NCI-H2227 (cell line): ENCODE measurements at regions not wholly inside any gene's neighbourhood (a gene's known extent, or its start where the extent isn't known, plus 50 kb on each side); places are given as distances from the start of the nearest gene placed in this dataset.

Experiments used
- DNase-seq: peaks from one replicate; lab custom pipeline; 2025; ENCODE audit not compliant: unreplicated experiment; lab: John Stamatoyannopoulos, UW

DNA sequence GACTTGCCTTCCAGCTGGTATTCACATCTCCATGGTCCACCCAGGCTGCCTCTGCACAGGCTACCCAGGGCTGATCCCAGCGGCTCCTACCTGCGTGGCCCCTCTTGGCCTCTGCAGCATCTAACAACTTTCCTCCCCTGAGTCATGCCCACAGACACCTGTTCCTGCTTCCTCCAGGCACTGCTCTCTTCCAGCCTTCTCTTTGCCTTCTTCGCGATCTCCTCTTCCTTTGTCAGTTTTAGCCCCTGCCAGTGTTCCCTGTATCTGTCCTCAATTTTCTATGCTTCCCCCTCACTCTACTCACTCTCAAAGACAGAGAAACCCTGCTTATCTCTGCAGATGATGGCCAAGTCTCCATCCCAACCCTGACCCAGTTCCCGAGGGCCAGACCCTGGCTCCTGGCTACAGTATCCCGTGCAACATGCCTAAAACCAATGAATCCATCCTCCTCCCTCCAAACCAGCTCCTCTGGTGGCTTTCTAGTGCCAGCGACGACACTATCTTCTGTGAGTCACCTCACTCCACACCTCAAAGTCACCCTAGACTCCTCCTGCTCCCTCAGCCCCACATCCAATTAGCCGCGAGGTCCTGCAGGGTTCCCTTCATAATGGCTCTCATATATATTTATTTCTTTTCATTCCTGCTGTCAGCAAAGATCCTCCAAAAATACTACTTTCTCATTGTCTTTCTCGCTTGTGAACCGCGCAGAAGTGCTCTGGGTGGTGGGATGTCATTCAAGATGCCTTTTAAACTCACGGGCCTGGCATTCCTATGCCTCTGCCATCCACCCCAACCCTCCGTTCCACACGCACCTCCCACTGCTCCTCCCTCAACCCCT lies 259.2 kb downstream of the TOMM20 start:
- peak; percentile 65 for DNase-seq

DNA sequence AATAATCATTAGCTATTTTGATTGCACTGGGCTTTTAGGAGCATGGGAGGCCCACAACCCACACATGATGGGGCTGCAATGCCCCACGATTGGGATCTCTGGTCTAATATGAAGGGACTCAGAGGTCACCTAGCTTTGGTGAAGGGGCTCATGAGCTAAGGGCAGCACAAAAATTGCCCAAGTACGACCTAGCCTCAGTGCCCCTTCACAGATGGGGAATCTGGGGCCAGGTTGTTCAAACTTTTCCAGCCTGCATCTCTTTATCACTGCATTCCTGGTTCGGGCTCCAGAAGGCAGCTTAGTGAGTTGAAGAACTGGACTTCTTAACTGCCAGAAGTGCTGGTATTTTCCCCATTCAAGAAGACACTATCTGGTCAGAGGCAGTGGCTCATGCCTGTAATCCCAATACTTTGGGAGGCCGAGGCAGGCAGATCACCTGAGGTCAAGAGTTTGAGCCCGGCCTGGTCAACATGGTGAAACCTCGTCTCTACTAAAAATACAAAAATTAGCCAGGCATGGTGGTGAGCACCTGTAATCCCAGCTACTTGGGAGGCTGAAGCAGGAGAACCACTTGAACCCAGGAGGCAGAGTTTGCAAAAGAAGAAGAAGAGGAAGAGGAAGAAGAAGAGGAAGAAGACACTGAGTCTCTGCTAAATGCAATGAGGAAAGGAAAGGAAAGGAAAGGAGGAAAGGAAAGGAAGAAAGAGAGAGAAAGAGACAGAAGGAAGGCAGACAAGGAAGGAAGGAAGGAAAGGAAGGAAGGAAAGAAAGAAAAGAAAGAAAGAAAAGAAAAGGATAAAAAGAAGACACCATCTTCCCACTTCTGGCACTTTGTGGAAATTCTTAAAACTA lies 258.5 kb upstream of the IRF2BP2 start:
- no peak for DNase-seq

DNA sequence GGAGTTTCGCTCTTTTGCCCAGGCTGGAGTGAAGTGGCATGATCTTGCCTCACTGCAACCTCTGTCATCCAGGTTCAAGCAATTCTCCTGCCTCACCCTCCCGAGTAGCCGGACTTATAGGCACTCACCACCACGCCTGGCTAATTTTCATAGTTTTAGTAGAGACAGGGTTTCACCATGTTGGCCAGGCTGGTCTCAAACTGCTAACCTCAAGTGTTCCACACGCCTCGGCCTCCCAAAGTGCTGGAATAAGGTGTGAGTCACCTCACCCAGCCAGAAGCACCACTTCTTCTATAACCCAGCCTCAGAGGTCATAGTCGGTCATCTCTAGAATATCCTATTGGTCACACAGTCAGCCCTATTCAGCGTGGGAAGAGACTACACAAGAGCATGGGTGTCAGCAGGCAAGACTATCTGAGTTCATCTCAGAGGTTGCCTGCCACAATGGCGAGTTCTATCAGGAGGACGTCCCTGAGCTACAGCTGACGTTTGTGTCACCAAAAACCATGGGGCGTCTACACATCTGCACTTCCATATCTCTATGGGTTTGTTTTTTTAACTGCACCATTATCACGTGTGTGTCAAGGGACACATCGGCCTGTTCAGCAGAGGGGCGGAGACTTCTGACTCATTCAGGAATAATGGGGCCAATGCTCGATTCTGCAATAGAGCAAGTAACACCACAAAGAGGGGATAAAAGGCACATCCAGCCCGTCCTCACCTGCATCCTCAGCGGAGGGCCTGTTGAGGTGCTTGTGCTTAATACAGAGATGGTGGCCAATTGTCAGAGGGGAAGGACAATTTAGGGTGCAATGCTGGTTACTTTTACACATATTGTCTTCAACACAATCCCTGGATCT lies 256.3 kb upstream of the IRF2BP2 start:
- no peak for DNase-seq

DNA sequence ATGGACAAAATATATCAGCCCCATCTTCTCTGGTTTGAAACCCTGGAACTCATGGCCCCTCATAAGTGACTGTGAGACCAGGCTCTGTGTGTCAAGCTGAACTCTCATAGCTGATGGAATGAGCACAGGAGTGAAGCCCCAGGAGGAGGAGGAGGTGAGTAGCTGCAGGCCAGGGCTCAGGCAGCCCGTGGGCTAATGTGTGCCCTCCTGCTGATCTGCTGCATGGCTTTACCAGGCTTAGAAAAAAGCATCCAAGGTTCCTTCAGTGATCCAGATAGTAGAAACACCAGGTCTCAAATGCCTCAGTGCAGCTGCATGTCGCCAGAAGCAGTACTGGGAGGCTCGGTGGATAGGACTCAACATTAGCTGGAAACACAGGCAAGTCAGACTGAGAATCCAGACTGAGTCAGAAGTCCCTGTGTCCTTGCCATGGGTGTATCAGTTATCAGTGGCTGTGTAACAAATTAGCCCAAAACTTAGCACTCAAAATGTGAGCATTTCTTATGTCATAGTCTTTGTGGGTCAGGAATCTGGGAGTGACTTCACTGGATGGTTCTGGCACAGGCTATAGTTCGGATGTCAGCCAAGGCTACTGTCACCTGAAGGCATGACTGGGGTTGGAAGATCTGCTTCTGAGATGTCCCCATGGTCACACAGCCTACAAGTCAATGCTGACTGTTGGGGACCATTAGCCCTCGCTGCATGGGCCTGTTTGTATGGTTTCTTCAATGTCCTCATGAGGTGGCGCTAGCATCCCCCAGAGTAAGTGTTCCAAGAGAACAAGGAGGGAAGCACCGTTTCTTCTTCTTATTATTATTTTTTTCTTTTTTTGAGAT lies 255.4 kb upstream of the IRF2BP2 start:
- no peak for DNase-seq

DNA sequence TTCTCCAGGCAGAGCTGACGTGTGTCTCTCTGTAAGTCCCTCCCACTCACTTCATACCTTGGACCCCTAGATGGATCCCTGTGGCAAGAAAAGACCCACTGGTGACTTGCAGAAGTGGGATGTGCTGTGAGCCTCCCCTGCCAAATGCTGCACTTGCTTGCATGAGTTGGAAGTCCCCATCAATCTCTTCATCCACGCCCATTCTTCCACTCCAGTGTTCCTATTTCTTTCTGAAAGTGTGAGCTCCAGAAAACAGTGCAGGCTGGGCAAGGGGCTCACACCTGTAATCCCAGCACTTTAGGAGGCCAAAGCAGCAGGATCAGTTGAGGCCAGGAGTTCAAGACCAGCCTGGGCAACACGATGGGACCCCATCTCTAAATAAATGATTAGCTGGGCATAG lies 254.1 kb upstream of the IRF2BP2 start:
- no peak for DNase-seq

DNA sequence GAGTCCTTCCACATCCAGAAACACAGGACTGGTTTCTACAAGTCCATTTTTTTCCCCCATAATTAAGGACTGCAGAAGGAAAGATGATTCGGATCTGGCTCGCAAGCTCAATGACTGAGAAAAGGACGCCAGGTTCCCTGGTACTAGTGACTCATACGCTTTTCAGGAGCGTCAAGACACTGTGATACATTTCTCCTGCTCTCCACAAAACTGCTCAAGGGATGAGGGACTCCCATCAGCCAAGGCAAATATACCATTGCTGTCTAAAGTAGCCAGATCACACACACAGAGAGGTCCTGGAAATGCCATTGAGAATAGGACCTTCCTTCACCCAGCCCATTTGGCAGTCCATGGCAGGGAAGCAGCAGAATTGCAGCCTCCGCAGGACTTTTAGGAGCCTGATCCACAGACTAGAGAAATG lies 253.6 kb upstream of the IRF2BP2 start:
- DNase-seq: no peak

DNA sequence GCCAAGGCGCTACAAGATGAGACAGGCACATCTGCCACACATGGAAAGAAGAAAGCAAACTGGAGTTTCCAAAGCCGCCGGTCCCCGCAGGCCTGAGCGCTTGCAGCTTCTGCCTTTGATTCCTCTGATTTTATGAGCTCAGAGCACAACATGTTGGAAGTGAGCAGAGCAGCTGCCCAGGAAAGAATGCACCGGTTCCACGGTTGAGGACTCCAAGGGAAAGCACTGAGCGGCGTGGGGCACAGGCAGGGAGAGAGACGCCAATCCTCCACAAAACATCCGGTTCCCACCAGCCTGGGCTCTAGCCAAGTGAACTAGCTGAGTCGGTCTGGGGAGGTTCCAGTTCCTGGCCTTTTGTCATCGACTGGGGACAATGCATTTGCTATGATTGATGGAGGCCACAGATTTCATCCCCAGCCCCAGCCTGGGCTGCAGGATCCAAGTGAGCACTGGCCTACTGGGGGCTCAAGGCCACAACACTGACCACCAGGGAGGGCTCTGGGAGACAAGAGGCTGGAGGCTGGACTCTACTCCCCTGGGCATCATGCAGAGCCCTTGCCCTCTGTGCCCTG lies 253.1 kb upstream of the IRF2BP2 start:
- DNase-seq: no peak

DNA sequence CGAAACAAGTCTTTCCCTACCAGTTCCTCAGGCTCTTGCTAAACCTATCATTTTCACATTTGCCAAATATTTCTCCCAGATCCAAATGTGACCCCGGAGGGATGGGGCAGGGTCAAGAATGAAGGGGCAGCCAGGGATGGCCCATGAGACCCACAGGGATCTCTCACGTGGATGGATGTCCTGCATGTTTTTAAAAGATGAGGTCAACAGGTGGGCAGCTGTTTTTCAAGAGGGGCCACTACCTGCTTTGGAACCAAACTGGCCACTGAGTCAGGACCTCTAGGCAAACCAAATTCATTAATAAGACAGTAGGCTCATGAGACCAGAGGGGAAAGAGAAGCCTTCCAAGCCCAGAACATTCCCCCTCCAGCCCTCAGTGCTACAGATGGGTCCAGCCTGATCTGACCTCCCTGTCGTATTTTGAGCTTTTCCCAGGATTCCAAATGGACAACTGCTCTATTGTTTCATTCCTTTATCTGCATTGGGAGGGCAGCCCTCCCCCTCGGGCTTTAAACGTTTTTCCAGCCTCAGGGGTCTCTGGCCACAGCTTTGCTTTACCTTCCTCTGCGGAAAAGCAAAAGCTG lies 252.5 kb upstream of the IRF2BP2 start:
- no peak for DNase-seq

DNA sequence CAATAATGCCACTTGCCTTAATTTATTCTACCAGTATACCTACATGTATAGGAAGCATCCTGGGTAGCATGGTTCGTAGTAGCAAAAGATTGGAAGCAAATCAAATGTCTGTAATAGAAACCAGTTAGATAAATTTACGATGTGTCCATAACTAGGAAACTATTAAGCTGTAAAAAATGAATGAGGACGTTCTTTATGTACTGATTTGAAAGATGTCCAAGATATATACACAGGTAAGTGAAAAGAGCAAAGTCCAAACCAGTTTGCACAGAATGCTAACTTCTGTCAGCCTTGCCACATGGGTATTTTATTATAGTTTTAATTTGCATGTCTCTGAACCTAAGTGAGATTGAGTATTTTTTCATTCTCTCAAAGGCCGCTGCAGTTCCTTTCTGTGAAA lies 251.8 kb upstream of the IRF2BP2 start:
- no peak for DNase-seq

DNA sequence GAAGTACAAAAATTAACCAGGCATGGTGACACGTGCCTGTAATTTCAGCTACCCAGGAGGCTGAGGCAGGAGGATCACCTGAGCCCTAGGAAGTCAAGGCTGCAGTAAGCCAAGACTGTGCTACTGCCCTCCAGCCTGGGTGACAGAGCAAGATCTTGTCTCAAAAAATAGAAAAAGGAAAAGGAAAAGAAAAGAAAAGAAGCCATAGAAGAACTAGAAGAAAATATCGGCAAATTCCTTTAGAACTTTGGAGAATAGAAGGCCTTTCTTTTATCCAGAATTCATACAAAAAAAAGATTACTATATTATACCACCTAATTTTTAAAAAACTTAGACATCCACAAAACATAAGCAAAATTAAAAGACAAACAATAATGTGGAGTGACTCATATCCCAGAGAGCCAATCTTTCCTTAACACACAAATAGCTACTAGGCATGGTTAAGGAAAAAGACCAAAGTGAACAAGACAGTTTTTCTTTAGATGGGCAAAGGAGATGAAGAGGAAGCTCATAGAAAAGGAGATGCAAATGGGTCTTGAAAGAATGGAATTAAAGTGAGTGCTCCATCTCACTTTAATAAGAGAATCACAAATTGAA lies 251.1 kb upstream of the IRF2BP2 start:
- no peak for DNase-seq

DNA sequence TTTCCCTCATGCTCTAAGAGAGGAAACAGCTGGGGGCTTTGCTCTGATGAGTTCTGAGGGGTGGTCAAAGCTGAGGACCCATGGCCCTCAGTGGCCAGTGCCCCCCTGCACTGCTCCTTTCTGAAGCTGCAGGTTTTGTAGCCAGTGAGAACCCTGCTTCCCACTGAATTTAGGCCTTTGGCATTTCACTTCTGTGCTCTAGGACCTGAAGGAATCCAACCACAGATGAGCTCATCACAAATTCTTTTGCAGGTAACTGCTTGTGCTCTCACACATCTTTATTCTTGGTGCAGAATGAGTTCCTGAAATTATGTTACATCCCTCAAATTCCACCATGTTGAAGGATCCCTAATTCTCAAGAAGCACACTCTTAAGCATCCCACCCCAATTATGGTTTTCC lies 248.7 kb upstream of the IRF2BP2 start:
- DNase-seq: no peak

DNA sequence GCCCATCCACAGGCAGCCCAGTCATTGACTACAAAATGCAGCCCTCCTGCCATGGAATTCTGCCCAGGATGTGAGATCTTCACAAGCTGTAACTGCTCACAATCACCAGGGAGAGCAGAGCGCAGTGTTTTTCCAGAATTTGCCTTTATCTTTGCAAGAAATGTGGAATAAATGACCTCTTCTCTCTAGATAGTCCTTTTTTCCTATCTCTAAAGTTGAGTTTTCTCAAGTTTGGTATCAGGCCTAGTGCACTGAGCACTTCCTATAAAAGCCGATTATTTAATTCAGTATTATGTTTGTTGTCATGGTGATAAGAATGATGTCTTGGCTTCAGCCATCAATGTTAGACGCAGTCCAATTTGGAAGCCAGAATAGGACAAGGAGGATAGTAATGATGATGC lies 246.9 kb upstream of the IRF2BP2 start:
- DNase-seq: no peak

DNA sequence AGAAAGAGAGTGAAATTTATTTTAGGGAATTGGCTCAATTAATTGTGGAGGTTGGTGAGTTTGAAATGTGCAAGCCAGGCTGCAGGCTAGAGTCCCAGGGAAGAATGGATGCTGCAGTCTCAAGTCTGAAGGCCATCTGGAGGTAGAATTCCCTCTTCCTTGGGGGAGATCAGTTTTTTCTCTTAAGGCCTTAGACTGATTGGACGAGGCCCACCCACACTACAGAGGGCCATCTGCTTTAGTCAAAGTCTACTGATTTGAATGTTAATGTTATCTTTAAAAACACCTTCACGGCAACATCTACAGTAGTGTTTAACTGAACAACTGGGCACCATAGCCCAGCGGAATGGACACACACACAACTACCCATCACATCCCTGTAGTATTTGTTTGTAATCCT lies 245.9 kb upstream of the IRF2BP2 start:
- no peak for DNase-seq

DNA sequence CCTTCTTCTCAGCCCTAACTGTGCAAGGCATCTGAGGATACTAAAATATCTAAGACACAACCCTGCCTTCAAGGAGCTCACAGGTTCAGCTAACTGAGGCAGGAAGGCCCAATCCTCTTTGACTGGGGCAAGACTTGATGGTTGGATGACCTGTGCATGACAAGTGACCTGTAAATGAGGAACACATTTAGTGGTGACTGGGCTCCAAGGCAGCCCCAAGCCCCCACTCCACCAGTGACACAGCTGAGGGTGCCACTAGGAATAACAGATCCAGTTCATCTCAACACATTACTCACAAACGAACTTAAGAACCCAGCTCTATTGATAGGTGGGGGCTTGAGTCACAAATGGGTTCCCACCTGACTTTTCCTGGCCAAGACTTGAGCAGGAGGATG lies 244.7 kb upstream of the IRF2BP2 start:
- no peak for DNase-seq

DNA sequence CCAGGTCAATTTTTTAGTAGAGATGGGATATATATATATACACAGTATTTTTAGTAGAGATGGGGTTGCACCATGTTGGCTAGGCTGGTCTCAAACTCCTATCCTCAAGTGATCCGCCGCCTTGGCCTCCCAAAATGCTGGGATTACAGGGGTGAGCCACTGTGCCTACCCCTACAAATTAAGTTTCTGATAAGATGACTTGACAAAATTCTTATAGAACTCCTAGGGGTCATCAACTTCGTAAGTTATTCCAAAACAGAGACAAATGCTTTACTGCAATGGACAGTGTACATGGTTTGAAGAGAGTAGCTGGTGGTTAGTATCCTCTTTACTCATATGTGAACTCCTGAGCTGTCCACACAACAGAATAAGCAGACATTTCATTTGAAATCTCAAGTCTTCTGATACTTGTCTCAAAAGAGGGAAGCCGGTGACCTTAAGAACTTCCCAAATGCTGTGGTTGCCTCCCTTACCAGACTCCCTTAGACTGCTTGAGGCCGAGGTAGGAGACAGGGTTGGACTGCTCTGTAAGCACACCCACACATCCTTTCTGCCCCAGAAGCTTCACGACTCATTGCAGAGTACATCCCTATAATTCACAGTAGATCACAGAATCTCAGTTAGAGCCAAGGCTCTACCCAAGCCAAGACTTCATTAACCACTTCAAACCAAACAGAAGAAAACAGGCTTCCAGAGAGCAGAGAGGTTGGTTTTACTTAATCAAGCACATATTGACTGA lies 244.1 kb upstream of the IRF2BP2 start:
- no peak for DNase-seq

DNA sequence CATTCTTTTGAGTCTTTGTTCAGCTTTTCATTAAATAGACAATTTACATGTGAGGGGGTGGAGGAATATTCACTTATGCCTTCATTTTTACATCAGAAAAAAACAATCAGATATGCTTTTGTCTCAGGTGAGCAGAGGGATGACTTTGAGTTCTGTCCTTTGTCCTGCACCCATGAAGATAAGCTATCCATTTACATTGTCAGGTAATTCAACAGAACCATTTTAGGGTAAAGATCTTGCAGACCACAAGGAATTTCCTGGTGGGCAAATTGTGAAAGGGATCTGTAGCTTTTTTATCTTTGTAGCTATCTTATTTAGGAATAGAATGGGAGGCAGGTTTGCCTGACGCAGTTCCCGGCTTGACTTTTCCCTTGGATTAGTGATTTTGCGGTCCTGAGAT lies 242.7 kb upstream of the IRF2BP2 start:
- DNase-seq: no peak

DNA sequence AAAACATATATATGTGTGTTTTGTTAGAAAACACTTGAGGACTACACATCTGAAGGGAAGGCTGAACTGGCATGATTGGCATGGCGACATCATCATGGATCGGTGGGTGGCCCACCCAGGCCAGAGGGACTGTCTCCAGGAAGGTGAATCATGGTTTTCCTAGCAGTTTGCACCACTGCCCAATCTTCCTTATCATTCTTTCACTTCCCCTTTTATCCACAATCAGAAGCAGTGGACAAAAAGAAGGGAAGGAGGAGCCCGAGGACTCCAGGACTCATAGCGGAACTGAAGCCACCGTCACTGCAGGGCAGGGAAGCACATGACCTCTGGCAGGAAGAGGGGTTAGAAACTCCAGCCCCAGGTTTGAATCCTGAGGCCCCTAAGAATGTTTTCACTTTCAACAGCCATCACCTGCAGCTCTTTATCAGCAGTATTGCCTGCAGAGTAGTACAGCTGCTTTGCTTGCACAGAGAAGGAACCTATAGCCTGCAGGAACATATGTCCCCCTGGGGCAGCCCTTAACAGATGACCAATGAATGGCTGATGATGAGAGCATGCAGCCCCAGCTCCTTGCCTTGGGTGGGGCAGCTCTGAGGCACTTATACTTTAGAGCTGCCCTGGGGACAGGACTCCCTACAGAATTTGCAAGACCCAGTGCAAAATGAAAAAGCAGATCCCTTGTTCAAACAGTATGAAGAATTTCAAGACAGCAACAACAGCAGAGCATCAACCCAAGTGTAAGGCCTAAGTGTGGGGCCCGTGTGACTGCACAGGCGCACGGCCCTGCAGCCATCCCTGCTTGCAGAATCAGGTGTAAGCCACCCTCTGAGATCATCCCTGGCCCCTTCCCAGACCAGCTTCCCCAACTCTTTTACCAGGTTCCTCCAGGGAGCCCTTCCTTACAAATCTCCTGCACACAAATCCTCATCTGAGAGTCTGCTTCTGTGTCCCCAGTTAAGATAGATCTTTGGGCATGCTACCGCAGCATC lies 241.8 kb upstream of the IRF2BP2 start:
- DNase-seq: no peak

DNA sequence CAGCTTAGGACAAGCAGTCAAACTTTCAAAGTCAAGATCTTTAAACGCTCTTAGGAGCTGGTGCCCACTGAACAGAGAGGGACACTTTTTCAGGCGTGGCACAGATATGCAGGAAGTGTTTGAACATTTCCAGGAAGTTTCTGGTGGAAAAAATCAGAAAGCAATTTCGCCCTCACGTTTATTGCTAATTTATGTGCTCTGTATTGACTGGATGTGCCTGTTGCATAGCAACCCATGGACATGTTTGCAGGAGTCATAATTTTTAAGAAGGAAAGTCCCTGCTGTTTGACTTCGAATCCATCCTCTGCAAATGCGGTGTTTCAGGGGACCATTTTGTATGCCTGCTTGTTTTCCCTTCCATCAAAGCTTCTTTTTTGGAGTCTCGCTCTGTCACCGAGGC lies 239.9 kb upstream of the IRF2BP2 start:
- no peak for DNase-seq
